Right lobe of liver (tissue), 6 donors: ENCODE measurements at regions not wholly inside any gene's neighbourhood (a gene's known extent, or its start where the extent isn't known, plus 50 kb on each side); places are given as distances from the start of the nearest gene placed in this dataset.

Experiments
- ATAC-seq, 4 donors: fragments of 200-7000 bp; cut with Tn5 transposase; one replicate each; pipeline ENCODE4 v1.9.1; 2020; ENCODE audit warnings: mild to moderate bottlenecking in 4 of 4, moderate library complexity in 4 of 4
- DNase-seq, 3 donors: peaks; one replicate each; pipeline ENCODE4 v3.0.0-alpha.2; 2020
- H3K27ac ChIP-seq, 3 donors: fragments of 200-600 bp; one replicate each; pipeline ENCODE4 v1.8.0; 2022
- H3K27me3 ChIP-seq, 2 donors: fragments of 200-600 bp; one replicate each; pipeline ENCODE4 v1.8.0; 2022
- H3K36me3 ChIP-seq, 4 donors: fragments of 200-600 bp; sonication (generic) in 1 of 4; one replicate each; pipeline versions ENCODE4 v1.5.1 to v1.8.0; 2017 to 2022; ENCODE audit warnings: control low read depth in 1 of 4
- H3K4me1 ChIP-seq, 4 donors: fragments of 200-600 bp; sonication (generic) in 1 of 4; one replicate each; pipeline versions ENCODE4 v1.5.1 to v1.8.0; 2017 to 2022; ENCODE audit warnings: control low read depth in 1 of 4
- H3K4me3 ChIP-seq, 3 donors: fragments of 200-600 bp; one replicate each; pipeline ENCODE4 v1.8.0; 2022
- H3K9me3 ChIP-seq, 4 donors: fragments of 200-600 bp; sonication (generic) in 1 of 4; one replicate each; pipeline versions ENCODE4 v1.5.1 to v1.8.0; 2017 to 2022; ENCODE audit warnings: control low read depth in 1 of 4
- POLR2A ChIP-seq: fragments of 450-650 bp; IDR thresholded peaks from one replicate; pipeline ENCODE4 v1.6.1; 2017; ENCODE audit warnings: antibody characterized with exemption, mild to moderate bottlenecking
- WGBS: methylation state at CpG from one replicate; pipeline ENCODE4 v1.1.6; 2018; ENCODE audit warnings: low coverage, low lambda C conversion rate; ENCODE audit not compliant: insufficient coverage; ENCODE audit errors: missing lambda C conversion rate; 5-methylcytosine and 5-hydroxymethylcytosine counted together
- intact Hi-C, 2 donors: fragments of 100-400 bp; cut with DNase I; formaldehyde crosslinking; loops; one replicate each; pipeline versions ENCODE4 v1.11.2 to v1.14.1; 2022
- TF ChIP-seq, protein P1 (sequence below), 4 donors: fragments of 200-600 bp in 3 of 4; fragments of 450-650 bp in 1 of 4; IDR thresholded peaks; one replicate each; pipeline versions ENCODE4 v1.5.1 to v1.8.0; 2016 to 2022; ENCODE audit warnings: antibody characterized with exemption in 4 of 4, mild to moderate bottlenecking in 2 of 4
- donor health status: DM: no; HTN: yes; CAD: no.
- donor health status: DM: no; HTN: no; CAD: no.
- donor health status: DM: no; HTN: no; CAD: no.
- donor health status: DM: no; HTN: yes; CAD: no.
- donor health status: DM: no; HTN: yes; CAD: no.

DNA sequence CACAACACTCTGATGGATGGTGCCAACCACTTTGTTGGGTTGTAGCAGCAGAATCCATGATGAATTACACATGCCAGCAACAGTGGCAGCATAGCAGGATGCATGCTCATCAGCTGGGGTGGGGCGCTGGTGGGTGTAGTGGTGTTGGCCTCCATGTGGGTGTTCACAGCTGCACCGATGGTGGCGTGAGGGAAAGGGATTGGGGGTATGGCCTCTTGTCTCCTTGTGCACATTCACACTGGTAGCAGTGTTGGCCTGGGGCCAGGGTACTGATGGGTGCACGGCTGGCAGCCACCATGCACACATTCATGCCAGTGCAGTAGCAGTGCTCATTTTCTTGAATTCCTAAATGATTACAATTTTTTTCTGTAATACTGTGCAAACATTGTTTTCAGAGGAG is 2748.8 kb upstream of the PCDH20 start:
- ATAC-seq, result no peak
- H3K27ac ChIP-seq, result no peak overlapping the region
- DNase-seq, result peak in 2 of 3 donors; percentile 39 to 45
- WGBS, result 63% methylated on average over 3 of the region's 4 CpGs
- intact Hi-C loops, result no loop called here
- no peaks in the 10 kb centered on the region for H3K36me3 ChIP-seq
- no peaks in the 10 kb centered on the region for H3K4me1 ChIP-seq
- TF ChIP-seq POLR2A, result no peak
- TF ChIP-seq, protein P1, sequence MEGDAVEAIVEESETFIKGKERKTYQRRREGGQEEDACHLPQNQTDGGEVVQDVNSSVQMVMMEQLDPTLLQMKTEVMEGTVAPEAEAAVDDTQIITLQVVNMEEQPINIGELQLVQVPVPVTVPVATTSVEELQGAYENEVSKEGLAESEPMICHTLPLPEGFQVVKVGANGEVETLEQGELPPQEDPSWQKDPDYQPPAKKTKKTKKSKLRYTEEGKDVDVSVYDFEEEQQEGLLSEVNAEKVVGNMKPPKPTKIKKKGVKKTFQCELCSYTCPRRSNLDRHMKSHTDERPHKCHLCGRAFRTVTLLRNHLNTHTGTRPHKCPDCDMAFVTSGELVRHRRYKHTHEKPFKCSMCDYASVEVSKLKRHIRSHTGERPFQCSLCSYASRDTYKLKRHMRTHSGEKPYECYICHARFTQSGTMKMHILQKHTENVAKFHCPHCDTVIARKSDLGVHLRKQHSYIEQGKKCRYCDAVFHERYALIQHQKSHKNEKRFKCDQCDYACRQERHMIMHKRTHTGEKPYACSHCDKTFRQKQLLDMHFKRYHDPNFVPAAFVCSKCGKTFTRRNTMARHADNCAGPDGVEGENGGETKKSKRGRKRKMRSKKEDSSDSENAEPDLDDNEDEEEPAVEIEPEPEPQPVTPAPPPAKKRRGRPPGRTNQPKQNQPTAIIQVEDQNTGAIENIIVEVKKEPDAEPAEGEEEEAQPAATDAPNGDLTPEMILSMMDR (IDR thresholded peaks at IDR 0.05), result no peak
- no peaks in the 10 kb centered on the region for H3K9me3 ChIP-seq
- no peaks in the 10 kb centered on the region for H3K27me3 ChIP-seq
- H3K4me3 ChIP-seq, result no peak overlapping the region

DNA sequence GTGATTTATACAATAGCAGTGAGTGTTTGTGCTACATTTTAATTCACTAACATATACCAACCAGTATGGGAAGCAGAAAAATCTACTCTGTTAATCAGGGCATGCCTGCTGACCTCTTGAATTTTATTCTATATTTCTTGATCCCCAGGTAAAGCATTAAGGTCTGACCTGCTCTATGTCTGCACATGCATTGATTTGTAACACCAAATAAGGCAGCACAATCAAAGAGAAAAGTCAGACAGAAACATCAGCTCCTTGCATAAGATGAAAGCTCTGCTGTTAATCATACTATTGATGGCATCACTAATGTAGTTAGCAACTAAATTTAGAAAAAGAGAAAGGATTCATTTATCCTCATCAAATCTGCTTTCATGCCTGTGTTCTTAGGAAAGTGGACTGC is 2744.8 kb upstream of the PCDH20 start:
- ATAC-seq (no peak), DNase-seq (no peak)
- intact Hi-C loops, result no loop called here
- Histone ChIP-seq H3K27ac (no peak overlapping the region), H3K4me1 (no peaks in the 10 kb centered on the region), H3K4me3 (no peak overlapping the region), H3K9me3 (no peaks in the 10 kb centered on the region), H3K27me3 (no peaks in the 10 kb centered on the region), H3K36me3 (no peaks in the 10 kb centered on the region)
- no peak for TF ChIP-seq POLR2A
- TF ChIP-seq, protein P1 (IDR thresholded peaks at IDR 0.05), result no peak

DNA sequence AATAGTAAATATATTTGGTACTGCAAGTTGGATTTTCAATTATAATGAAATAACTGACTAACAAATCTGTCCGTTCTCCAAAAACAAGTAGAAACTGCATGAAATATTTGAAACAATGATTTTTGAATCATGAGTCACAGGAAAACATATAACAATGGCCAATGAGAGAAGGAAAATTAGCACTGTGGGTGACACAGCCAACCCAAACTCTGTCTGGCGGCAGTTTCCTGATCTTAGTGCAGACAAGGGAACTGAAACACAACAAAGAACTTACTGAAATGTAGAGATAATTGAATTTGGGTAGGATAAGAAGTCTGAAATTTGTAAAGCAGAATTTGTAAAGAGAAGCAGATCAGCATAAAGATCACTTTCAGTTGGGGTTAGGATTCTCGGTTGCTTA is 2743.3 kb upstream of the PCDH20 start:
- Histone ChIP-seq H3K27ac (no peak overlapping the region), H3K9me3 (no peaks in the 10 kb centered on the region), H3K4me3 (no peak overlapping the region), H3K36me3 (no peaks in the 10 kb centered on the region), H3K4me1 (no peaks in the 10 kb centered on the region), H3K27me3 (no peaks in the 10 kb centered on the region)
- TF ChIP-seq POLR2A, result no peak
- WGBS, result 45% methylated on average over 3 of the region's 3 CpGs
- intact Hi-C loops, result no loop called here
- DNase-seq (no peak), ATAC-seq (no peak)

DNA sequence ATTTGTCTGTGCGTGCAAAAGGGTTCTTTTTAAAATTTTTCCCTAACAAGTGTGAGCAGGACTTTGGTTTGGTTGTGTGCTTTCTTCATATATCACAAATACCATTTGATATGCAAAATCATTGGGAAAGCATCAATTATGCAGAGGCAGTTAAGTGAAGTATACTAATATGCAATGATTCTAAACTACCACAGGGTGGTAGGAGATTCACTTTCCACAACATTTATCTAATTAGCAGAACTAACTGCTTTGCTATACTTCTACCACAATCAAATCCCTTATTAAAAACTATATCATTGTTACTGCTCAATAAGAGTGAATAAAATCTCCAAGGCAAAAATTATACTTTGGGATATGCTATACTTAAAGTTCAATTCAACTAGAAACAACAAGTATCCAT is 2738.9 kb upstream of the PCDH20 start:
- no peak for TF ChIP-seq POLR2A
- TF ChIP-seq, protein P1 (IDR thresholded peaks at IDR 0.05), result no peak
- Histone ChIP-seq H3K9me3 (no peaks in the 10 kb centered on the region), H3K4me3 (no peak overlapping the region), H3K4me1 (no peaks in the 10 kb centered on the region), H3K27ac (no peak overlapping the region), H3K27me3 (no peaks in the 10 kb centered on the region), H3K36me3 (no peaks in the 10 kb centered on the region)
- ATAC-seq, result no peak
- 68% methylated on average over 1 of the region's 1 CpG for WGBS
- DNase-seq, result no peak
- intact Hi-C loops, result no loop called here

DNA sequence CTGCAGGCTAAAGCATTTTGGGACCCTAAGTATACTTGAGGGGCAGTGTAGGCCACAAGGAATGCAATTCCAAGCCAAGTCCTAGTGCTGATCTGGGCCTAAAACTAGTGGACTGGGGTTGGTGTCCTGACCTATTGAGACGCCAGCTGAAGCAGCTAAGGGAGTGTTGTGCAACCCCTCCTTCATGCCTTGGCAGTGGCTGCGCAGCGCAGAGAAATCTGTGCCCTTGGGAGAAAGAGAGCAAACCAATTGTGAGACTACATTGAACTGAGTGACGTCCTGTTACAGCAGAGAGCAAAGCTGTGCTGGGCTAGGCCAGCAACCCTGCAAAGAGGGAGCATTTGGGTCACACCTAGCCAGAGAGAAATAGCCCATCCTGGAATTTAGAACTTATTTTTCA is 2715.0 kb upstream of the PCDH20 start:
- Histone ChIP-seq H3K27me3 (no peaks in the 10 kb centered on the region), H3K27ac (no peak overlapping the region), H3K36me3 (no peaks in the 10 kb centered on the region), H3K9me3 (no peaks in the 10 kb centered on the region), H3K4me1 (no peaks in the 10 kb centered on the region), H3K4me3 (no peak overlapping the region)
- DNase-seq, result no peak
- TF ChIP-seq, protein P1 (IDR thresholded peaks at IDR 0.05), result no peak
- no peak for TF ChIP-seq POLR2A
- intact Hi-C loops, result no loop called here
- no peak for ATAC-seq
- WGBS, result 0% methylated on average over 1 of the region's 4 CpGs
